Omental fat pad (tissue), 3 donors: ENCODE measurements at regions not wholly inside any gene's neighbourhood (a gene's known extent, or its start where the extent isn't known, plus 50 kb on each side); places are given as distances from the start of the nearest gene placed in this dataset.

Experiments used
- ATAC-seq: fragments of 150-250 bp; one replicate; pipeline ENCODE4 v1.9.1; 2016; ENCODE audit warnings: mild to moderate bottlenecking, moderate library complexity; ENCODE audit not compliant: low FRiP score
- DNase-seq: peaks from one replicate; pipeline ENCODE4 v3.0.0-alpha.2; 2019; ENCODE audit warnings: low spot score
- CTCF ChIP-seq, 3 donors: fragments of 450-650 bp; IDR thresholded peaks; one replicate each; pipeline ENCODE4 v1.5.1; 2016 to 2017; ENCODE audit warnings: antibody characterized with exemption in 3 of 3, mild to moderate bottlenecking in 3 of 3, moderate library complexity in 2 of 3

GRCh38 chr3:152089528-152089927 lies 179.2 kb upstream of the MBNL1 start:
- TF ChIP-seq CTCF (IDR thresholded peaks at IDR 0.05) = no peak
- DNase-seq (no peak), ATAC-seq (no peak)

GRCh38 chr3:152091725-152092124 lies 177.0 kb upstream of the MBNL1 start:
- DNase-seq = no peak
- no peak for ATAC-seq
- no peak for TF ChIP-seq CTCF (IDR thresholded peaks at IDR 0.05)

GRCh38 chr3:152093901-152094300 lies 174.8 kb upstream of the MBNL1 start:
- TF ChIP-seq CTCF (IDR thresholded peaks at IDR 0.05) = no peak
- DNase-seq = no peak
- no peak for ATAC-seq

- ATAC-seq (no peak), DNase-seq (no peak)
- TF ChIP-seq CTCF (IDR thresholded peaks at IDR 0.05) = no peak
These were observed 174.3 kb upstream of the MBNL1 start for GRCh38 chr3:152094406-152094805.

GRCh38 chr3:152095472-152095871 lies 173.3 kb upstream of the MBNL1 start:
- no peak for ATAC-seq
- no peak for TF ChIP-seq CTCF (IDR thresholded peaks at IDR 0.05)
- DNase-seq = no peak

GRCh38 chr3:152096280-152096906 lies 172.3 kb upstream of the MBNL1 start:
- DNase-seq (no peak), ATAC-seq (no peak)
- TF ChIP-seq CTCF (IDR thresholded peaks at IDR 0.05) = no peak

- TF ChIP-seq CTCF (IDR thresholded peaks at IDR 0.05) = no peak
- no peak for DNase-seq
These were observed 171.6 kb upstream of the MBNL1 start for GRCh38 chr3:152097120-152097519.

More at GRCh38 chr3:152097120-152097519, 171.6 kb upstream of the MBNL1 start:
- ATAC-seq = no peak
